ENCODE measurements at regions not wholly inside any gene's neighbourhood (a gene's known extent, or its start where the extent isn't known, plus 50 kb on each side); places are given as distances from the start of the nearest gene placed in this dataset.
A peak's percentile ranks its signal among the peaks of the same experiment; 100 is the strongest.

DNA sequence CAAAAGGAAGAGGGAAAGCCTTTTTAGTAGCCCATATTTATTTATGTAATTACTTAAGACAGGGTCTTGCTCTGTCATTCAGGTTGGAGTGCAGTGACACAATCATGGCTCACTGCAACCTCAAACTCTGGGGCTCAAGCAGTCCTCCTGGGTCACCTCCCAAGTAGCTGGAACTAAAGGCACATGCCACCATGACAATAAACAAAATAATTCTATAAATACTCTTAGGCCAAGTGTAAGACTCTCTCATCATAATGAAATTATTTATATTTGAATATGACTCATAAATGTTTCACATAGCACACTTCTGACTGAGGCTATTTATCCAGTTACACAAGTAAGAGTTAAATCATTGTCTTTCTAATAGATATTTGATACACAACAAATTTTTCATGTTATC is 314.7 kb downstream of the AMY1C start:
- Histone ChIP-seq H3K4me1 (no peaks in the 10 kb centered on the region), H3K4me3 (no peak overlapping the region), H3K27me3 (replicated peaks in 1 of 7) (no peaks in the 10 kb centered on the region), H3K9me3 (no peaks in the 10 kb centered on the region), H3K36me3 (no peaks in the 10 kb centered on the region), H3K27ac (no peak overlapping the region)
- no peak for DNase-seq
- no peak for TF ChIP-seq POLR2AphosphoS5 (IDR thresholded peaks at IDR 0.05)
- TF ChIP-seq POLR2A (IDR thresholded peaks at IDR 0.05) = no peak
- TF ChIP-seq, protein P1, sequence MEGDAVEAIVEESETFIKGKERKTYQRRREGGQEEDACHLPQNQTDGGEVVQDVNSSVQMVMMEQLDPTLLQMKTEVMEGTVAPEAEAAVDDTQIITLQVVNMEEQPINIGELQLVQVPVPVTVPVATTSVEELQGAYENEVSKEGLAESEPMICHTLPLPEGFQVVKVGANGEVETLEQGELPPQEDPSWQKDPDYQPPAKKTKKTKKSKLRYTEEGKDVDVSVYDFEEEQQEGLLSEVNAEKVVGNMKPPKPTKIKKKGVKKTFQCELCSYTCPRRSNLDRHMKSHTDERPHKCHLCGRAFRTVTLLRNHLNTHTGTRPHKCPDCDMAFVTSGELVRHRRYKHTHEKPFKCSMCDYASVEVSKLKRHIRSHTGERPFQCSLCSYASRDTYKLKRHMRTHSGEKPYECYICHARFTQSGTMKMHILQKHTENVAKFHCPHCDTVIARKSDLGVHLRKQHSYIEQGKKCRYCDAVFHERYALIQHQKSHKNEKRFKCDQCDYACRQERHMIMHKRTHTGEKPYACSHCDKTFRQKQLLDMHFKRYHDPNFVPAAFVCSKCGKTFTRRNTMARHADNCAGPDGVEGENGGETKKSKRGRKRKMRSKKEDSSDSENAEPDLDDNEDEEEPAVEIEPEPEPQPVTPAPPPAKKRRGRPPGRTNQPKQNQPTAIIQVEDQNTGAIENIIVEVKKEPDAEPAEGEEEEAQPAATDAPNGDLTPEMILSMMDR (IDR thresholded peaks at IDR 0.05 in 8 of 11, conservative IDR thresholded peaks at IDR 0.05 in 3 of 11) = no peak
- intact Hi-C loops (cut with DNase I; ENCODE audit: low total_unique reads) = no loop called here

DNA sequence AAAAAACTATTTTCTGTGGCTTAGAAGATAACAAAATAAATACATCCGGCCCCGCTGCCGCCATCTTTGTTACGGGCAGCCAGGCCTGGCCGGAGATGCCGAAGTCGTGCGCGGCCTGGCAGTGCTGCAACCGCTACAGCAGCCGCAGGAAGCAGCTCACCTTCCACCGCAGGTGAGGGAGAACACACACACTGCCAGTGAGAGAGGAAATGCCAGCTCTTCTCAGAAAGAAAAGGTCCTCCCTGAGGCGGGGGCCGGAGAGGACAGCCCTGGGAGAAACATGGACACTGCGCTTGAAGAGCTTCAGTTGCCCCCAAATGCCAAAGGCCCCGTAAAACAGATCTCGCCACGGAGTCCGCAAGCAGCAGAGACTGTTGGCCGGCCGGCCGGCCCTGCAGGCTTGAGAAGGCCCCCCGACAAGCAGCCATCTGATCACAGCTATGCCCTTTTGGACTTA is 323.2 kb downstream of the AMY1C start:
- no peaks in the 10 kb centered on the region for H3K36me3 ChIP-seq
- H3K27ac ChIP-seq = no peak overlapping the region
- no peaks in the 10 kb centered on the region for H3K4me1 ChIP-seq
- no peak for TF ChIP-seq POLR2AphosphoS5 (IDR thresholded peaks at IDR 0.05)
- no peak for TF ChIP-seq POLR2A (IDR thresholded peaks at IDR 0.05)
- TF ChIP-seq, protein P1 (IDR thresholded peaks at IDR 0.05 in 8 of 11, conservative IDR thresholded peaks at IDR 0.05 in 3 of 11) = no peak
- no peaks in the 10 kb centered on the region for H3K27me3 ChIP-seq (replicated peaks in 1 of 7)
- 86 to 94% (median 92%) methylated on average over 23 of the region's 23 CpGs for WGBS, 5 donors
- no peak overlapping the region for H3K4me3 ChIP-seq
- peaks cover 0 to 4% (median 0%) of the 10 kb centered on the region in 8 donors for H3K9me3 ChIP-seq
- intact Hi-C loops (cut with DNase I; ENCODE audit: low total_unique reads) = no loop called here
- DNase-seq = peak; percentile 53

DNA sequence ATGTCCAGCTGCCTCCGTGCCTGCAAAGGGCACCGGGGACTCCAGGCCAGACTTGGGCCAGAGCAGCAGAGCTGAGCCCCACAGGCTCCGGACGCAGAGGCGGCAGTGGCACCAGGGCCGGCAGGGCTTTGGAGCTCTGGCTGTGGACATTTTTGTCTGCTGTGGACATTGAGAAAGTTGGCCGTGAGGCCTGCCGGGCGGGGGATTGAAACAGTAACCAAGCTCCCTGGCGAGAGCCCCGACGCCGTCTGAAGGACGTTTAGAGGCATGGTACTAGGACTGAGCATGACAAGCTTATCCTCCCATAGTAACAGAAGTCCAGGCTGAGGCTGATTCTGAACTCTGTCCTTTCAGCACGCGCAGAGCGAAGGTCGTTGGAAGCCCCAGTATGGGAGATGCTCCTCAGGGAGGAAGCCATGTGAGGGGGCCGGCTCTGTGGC is 323.8 kb downstream of the AMY1C start:
- Histone ChIP-seq H3K4me3 (no peak overlapping the region), H3K9me3 (peaks cover 0 to 4% (median 0%) of the 10 kb centered on the region in 8 donors), H3K36me3 (no peaks in the 10 kb centered on the region), H3K27me3 (replicated peaks in 1 of 7) (no peaks in the 10 kb centered on the region), H3K27ac (no peak overlapping the region), H3K4me1 (no peaks in the 10 kb centered on the region)
- TF ChIP-seq POLR2A (IDR thresholded peaks at IDR 0.05) (no peak), POLR2AphosphoS5 (IDR thresholded peaks at IDR 0.05) (no peak)
- TF ChIP-seq, protein P1 (IDR thresholded peaks at IDR 0.05 in 8 of 11, conservative IDR thresholded peaks at IDR 0.05 in 3 of 11) = no peak
- WGBS, 5 donors = 88 to 94% (median 92%) methylated on average over 17 to 19 of the region's 19 CpGs
- intact Hi-C loops (cut with DNase I; ENCODE audit: low total_unique reads) = no loop called here
- DNase-seq = no peak

DNA sequence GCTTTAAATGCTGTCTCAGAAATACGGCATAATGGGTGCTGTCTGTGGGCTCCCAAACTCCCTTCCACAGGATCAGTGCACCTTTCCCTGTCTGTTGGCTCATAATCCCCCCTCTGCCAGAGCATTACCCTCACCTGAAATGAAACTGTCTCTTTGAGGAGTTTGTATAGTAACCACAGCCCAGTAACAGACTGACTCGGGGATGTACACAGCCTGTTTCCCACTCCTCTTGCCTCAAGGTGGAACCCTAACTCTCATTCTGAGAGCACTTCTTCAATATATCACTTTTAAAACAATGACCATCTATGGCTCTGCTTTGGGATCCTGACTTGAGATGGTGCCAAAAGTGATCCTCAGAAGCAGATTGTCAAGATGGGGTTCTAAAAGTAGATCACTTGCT is 332.5 kb downstream of the AMY1C start:
- no peaks in the 10 kb centered on the region for H3K9me3 ChIP-seq
- no peaks in the 10 kb centered on the region for H3K27me3 ChIP-seq (replicated peaks in 1 of 7)
- WGBS, 5 donors = 72 to 85% (median 78%) methylated on average over 2 of the region's 2 CpGs
- DNase-seq = no peak
- no peaks in the 10 kb centered on the region for H3K36me3 ChIP-seq
- intact Hi-C loops (cut with DNase I; ENCODE audit: low total_unique reads) = no loop called here
- no peak for TF ChIP-seq POLR2AphosphoS5 (IDR thresholded peaks at IDR 0.05)
- TF ChIP-seq, protein P1 (IDR thresholded peaks at IDR 0.05 in 8 of 11, conservative IDR thresholded peaks at IDR 0.05 in 3 of 11) = no peak
- TF ChIP-seq POLR2A (IDR thresholded peaks at IDR 0.05) = no peak
- H3K27ac ChIP-seq = no peak overlapping the region
- H3K4me3 ChIP-seq = no peak overlapping the region
- no peaks in the 10 kb centered on the region for H3K4me1 ChIP-seq
